ENCODE measurements at regions not wholly inside any gene's neighbourhood (a gene's known extent, or its start where the extent isn't known, plus 50 kb on each side); places are given as distances from the start of the nearest gene placed in this dataset.
A peak's percentile ranks its signal among the peaks of the same experiment; 100 is the strongest.

- no peak for TF ChIP-seq ZNF514 (tag by site-specific recombination; IDR thresholded peaks at IDR 0.05)
- no peak for TF ChIP-seq ZNF423 (tag by site-specific recombination; IDR thresholded peaks at IDR 0.05)
- no peak for TF ChIP-seq ZNF112 (tag by site-specific recombination; IDR thresholded peaks at IDR 0.05)
- no peak for TF ChIP-seq ZNF621 (tag by site-specific recombination; IDR thresholded peaks at IDR 0.05)
- TF ChIP-seq ZNF157 (tag by site-specific recombination; IDR thresholded peaks at IDR 0.05), result no peak
- TF ChIP-seq ZNF76 (tag by site-specific recombination; IDR thresholded peaks at IDR 0.05; ENCODE audit: borderline replicate concordance, low read depth), result no peak; the same call in 1 of the 2 replicates
- no peak for TF ChIP-seq ZNF211 (tag by site-specific recombination; IDR thresholded peaks at IDR 0.05; ENCODE audit: low read depth)
- no peak for TF ChIP-seq ZNF24 (tag by site-specific recombination; IDR thresholded peaks at IDR 0.05)
- TF ChIP-seq ZNF132 (tag by site-specific recombination; IDR thresholded peaks at IDR 0.05; ENCODE audit: borderline replicate concordance), result no peak
- TF ChIP-seq ZNF404 (tag by site-specific recombination; IDR thresholded peaks at IDR 0.05), result no peak
- TF ChIP-seq ZBTB8A (tag by site-specific recombination; IDR thresholded peaks at IDR 0.05), result no peak
- TF ChIP-seq SETDB1 (IDR thresholded peaks at IDR 0.05; ENCODE audit: insufficient read length, low read length), result no peak
- no peak for TF ChIP-seq ZNF677 (tag by site-specific recombination; IDR thresholded peaks at IDR 0.05)
- no peak for TF ChIP-seq ZBTB21 (tag by site-specific recombination; IDR thresholded peaks at IDR 0.05)
- TF ChIP-seq ZNF354C (tag by site-specific recombination; IDR thresholded peaks at IDR 0.05; ENCODE audit: borderline replicate concordance, low read depth), result no peak
Measured at GRCh38 chr1:244918421-244919319, 54.3 kb upstream of the HNRNPU start (continued).

GRCh38 chr1:244917073-244917670 is 52.8 kb upstream of the HNRNPU start:
- H3K9me3 ChIP-seq (ENCODE audit: control insufficient read depth, insufficient read depth, low read depth, low read length), result no peaks in the 10 kb centered on the region
- no peak overlapping the region for H3K27ac ChIP-seq (ENCODE audit: extremely low read depth, low read depth, low read length)
- H3K4me1 ChIP-seq (ENCODE audit: control insufficient read depth, insufficient read depth, low read length), result peaks cover 3% of the 10 kb centered on the region; the same call in 1 of the 2 replicates
- ChIA-PET CTCF (interaction anchor here (0.6 to 1.6 kb wide), 4 partner anchors 20 to 125 kb away, joined by 3 to 5 read pairs (median 4); no protein-coding TSS in a partner anchor), POLR2A (no interaction called here)
- H3K36me3 ChIP-seq (ENCODE audit: control insufficient read depth in 2 of 2, insufficient read depth in 1 of 2, low read length in 2 of 2), result no peaks in the 10 kb centered on the region
- TF ChIP-seq REST (tag by site-specific recombination; IDR thresholded peaks at IDR 0.05) (no peak), ZBTB6 (tag by site-specific recombination; IDR thresholded peaks at IDR 0.05) (0 out of 2 replicates have a peak, but pooled peaks have one; percentile 22), ZNF280D (tag by site-specific recombination; IDR thresholded peaks at IDR 0.05) (no peak), ZFP69B (tag by site-specific recombination; IDR thresholded peaks at IDR 0.05) (no peak), ZNF561 (tag by site-specific recombination; IDR thresholded peaks at IDR 0.05; ENCODE audit: borderline replicate concordance) (no peak), ZNF837 (tag by site-specific recombination; IDR thresholded peaks at IDR 0.05) (no peak)
- no peak overlapping the region for H3K4me3 ChIP-seq (ENCODE audit: low read depth, low read length)

Measured in HEK293 (cell line).